Thyroid gland (tissue), 4 donors: ENCODE measurements at regions not wholly inside any gene's neighbourhood (a gene's known extent, or its start where the extent isn't known, plus 50 kb on each side); places are given as distances from the start of the nearest gene placed in this dataset.

ENCODE experiments used
- DNase-seq, 2 donors: peaks; one replicate each; pipeline ENCODE4 v3.0.0-alpha.2; 2019
- H3K27ac ChIP-seq, 3 donors: fragments of 200-600 bp; sonication (generic); 1 replicate in 2 of 3; 2 replicates in 1 of 3; pipeline ENCODE4 v1.5.1; 2016 to 2019; ENCODE audit warnings: mild to moderate bottlenecking in 1 of 3, moderate library complexity in 1 of 3
- H3K27me3 ChIP-seq: fragments of 200-600 bp; sonication (generic); one replicate; pipeline ENCODE4 v1.5.1; 2019
- H3K36me3 ChIP-seq, 2 donors: fragments of 200-600 bp; sonication (generic); one replicate each; pipeline ENCODE4 v1.5.1; 2016 to 2019
- H3K4me1 ChIP-seq, 2 donors: fragments of 200-600 bp; sonication (generic); one replicate each; pipeline ENCODE4 v1.5.1; 2017 to 2019
- H3K4me3 ChIP-seq, 3 donors: fragments of 200-600 bp; sonication (generic); replicated peaks in 1 of 3; 1 replicate in 2 of 3; 2 replicates in 1 of 3; pipeline ENCODE4 v1.5.1; 2016; ENCODE audit warnings: mild to moderate bottlenecking in 1 of 3
- H3K9me3 ChIP-seq: fragments of 200-600 bp; sonication (generic); one replicate; pipeline ENCODE4 v1.5.1; 2017
- POLR2A ChIP-seq, 2 donors: fragments of 450-650 bp; IDR thresholded peaks; one replicate each; pipeline ENCODE4 v1.6.1; 2017; ENCODE audit warnings: antibody characterized with exemption in 2 of 2, mild to moderate bottlenecking in 2 of 2, moderate library complexity in 1 of 2
- WGBS, 2 donors: methylation state at CpG; one replicate each; pipeline ENCODE4 v1.1.5; 2017; 5-methylcytosine and 5-hydroxymethylcytosine counted together
- intact Hi-C: fragments of 100-400 bp; cut with DNase I; formaldehyde crosslinking; loops from one replicate; pipeline ENCODE4 v1.15.1; 2023
- TF ChIP-seq, protein P1 (sequence below), 6 experiments: fragments of 200-600 bp in 3 of 6; fragments of 450-650 bp in 3 of 6; sonication (generic) in 3 of 6; IDR thresholded peaks; one replicate each; pipeline ENCODE4 v1.5.1; 2016 to 2019; ENCODE audit warnings: antibody characterized with exemption in 6 of 6, mild to moderate bottlenecking in 2 of 6, inconsistent platforms in 1 of 6, moderate library complexity in 1 of 6

DNA sequence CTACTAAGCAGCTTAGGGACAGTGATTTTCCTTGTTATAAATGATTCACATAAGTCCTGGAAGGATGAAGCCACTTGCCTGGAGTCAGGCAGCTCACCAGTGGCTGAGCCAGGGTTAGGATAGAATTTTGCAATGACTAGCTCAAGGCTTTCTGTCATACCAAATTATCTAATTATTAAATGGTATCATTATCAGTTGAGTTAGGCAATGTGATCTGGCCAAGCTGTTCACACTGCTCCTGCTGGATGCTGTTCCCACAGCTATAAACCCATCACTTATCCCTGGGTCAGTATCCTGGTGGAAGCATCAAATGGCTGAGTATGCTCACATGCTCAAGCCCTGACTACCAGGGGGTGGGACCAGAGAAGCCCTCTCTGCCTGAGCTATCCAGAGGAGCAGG, 235.2 kb downstream of the MTX2 start:
- DNase-seq: no peak
- Histone ChIP-seq H3K9me3 (no peaks in the 10 kb centered on the region), H3K27ac (no peak overlapping the region), H3K36me3 (no peaks in the 10 kb centered on the region), H3K4me3 (no peak overlapping the region), H3K27me3 (no peaks in the 10 kb centered on the region), H3K4me1 (no peaks in the 10 kb centered on the region)
- TF ChIP-seq, protein P1, sequence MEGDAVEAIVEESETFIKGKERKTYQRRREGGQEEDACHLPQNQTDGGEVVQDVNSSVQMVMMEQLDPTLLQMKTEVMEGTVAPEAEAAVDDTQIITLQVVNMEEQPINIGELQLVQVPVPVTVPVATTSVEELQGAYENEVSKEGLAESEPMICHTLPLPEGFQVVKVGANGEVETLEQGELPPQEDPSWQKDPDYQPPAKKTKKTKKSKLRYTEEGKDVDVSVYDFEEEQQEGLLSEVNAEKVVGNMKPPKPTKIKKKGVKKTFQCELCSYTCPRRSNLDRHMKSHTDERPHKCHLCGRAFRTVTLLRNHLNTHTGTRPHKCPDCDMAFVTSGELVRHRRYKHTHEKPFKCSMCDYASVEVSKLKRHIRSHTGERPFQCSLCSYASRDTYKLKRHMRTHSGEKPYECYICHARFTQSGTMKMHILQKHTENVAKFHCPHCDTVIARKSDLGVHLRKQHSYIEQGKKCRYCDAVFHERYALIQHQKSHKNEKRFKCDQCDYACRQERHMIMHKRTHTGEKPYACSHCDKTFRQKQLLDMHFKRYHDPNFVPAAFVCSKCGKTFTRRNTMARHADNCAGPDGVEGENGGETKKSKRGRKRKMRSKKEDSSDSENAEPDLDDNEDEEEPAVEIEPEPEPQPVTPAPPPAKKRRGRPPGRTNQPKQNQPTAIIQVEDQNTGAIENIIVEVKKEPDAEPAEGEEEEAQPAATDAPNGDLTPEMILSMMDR (IDR thresholded peaks at IDR 0.05): no peak
- TF ChIP-seq POLR2A (IDR thresholded peaks at IDR 0.05): no peak
- intact Hi-C loops: no loop called here

DNA sequence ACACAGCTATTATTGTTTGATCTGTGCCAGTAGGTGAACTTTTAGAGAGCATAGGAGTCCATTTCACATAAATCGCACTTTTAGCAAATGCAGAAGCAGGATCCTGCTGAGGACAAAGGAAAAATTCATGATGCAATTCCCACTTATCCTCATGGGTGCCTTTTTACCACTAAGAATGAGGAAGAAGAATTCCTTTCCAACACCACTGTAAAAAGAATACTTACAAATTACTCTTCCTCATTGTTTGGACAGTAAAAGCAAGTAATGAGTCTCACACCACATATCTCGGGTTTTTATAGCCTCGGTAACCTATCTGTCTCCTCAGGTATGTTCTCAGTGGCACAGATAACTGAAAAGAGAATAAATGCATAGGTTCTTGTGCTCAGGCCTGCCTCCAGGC, 238.5 kb downstream of the MTX2 start:
- DNase-seq: no peak
- H3K9me3 ChIP-seq: no peaks in the 10 kb centered on the region
- H3K27ac ChIP-seq: no peak overlapping the region
- no peak overlapping the region for H3K4me3 ChIP-seq
- no peaks in the 10 kb centered on the region for H3K4me1 ChIP-seq
- TF ChIP-seq, protein P1 (IDR thresholded peaks at IDR 0.05): no peak
- no peak for TF ChIP-seq POLR2A (IDR thresholded peaks at IDR 0.05)
- intact Hi-C loops: no loop called here
- 79 to 84% methylated on average over 3 of the region's 3 CpGs for WGBS, 2 donors
- H3K36me3 ChIP-seq: no peaks in the 10 kb centered on the region
- no peaks in the 10 kb centered on the region for H3K27me3 ChIP-seq

DNA sequence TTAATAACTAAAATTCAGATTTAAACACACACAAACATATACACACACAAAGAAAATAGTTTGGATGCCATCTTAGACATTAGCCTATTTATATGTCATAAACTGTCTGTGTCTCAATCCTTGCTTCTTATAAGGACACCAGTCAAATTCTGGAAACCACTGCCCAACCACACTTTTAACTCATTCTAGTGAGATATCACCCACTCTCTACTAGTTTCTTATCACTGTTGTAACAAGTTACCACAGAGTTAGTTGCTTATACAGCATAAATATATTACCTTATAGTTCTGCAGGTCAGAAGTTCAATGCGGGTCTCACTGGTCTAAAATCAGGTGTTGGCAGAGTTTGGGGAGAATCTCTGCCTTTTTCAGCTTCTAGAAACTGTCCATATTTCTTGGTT, 239.1 kb downstream of the MTX2 start:
- Histone ChIP-seq H3K36me3 (no peaks in the 10 kb centered on the region), H3K9me3 (no peaks in the 10 kb centered on the region), H3K27me3 (no peaks in the 10 kb centered on the region), H3K27ac (no peak overlapping the region), H3K4me3 (no peak overlapping the region), H3K4me1 (no peaks in the 10 kb centered on the region)
- TF ChIP-seq, protein P1 (IDR thresholded peaks at IDR 0.05): no peak
- TF ChIP-seq POLR2A (IDR thresholded peaks at IDR 0.05): no peak
- no peak for DNase-seq
- WGBS, 2 donors: 86 to 98% methylated on average over 1 of the region's 1 CpG
- intact Hi-C loops: no loop called here

DNA sequence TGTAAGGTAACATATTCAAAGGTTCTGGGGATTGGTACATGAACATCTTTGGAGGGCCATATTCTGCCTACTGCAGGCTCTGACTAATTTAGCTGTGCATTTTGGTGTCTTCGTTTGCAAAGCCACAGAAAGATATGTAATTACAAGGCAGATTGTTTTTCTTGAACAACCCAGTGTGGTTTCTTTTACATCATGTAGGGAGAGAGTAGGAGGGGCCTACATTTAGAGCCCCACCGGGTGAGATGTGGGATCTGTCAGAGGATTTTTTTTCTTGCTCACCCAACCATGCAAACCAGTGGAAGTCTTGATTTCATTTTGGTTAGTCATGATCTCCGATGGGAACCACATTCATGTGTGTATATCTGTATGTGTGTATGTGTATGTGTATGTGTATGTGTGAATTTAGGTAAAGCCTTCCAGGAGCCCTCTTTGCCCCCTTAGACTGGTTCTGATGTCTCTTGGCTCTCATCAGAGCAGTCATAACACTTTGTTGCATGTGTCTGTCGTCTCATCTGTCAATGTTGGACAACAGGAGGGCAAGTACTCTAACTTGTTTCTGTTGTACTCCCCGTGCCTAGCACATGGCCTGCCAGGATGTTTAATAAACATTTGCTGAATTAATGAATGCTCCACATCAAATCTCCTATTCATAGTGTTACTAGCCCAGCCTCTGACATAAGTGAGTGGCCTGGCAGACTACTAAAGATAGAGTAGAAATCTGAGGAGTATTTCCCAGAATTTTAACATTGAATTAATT, 239.9 kb downstream of the MTX2 start:
- intact Hi-C loops: no loop called here
- no peaks in the 10 kb centered on the region for H3K36me3 ChIP-seq
- WGBS, 2 donors: 75 to 79% methylated on average over 5 of the region's 5 CpGs
- no peak for DNase-seq
- no peak overlapping the region for H3K27ac ChIP-seq
- no peaks in the 10 kb centered on the region for H3K9me3 ChIP-seq
- H3K4me1 ChIP-seq: no peaks in the 10 kb centered on the region
- H3K4me3 ChIP-seq: no peak overlapping the region
- H3K27me3 ChIP-seq: no peaks in the 10 kb centered on the region
- TF ChIP-seq, protein P1 (IDR thresholded peaks at IDR 0.05): no peak
- no peak for TF ChIP-seq POLR2A (IDR thresholded peaks at IDR 0.05)

DNA sequence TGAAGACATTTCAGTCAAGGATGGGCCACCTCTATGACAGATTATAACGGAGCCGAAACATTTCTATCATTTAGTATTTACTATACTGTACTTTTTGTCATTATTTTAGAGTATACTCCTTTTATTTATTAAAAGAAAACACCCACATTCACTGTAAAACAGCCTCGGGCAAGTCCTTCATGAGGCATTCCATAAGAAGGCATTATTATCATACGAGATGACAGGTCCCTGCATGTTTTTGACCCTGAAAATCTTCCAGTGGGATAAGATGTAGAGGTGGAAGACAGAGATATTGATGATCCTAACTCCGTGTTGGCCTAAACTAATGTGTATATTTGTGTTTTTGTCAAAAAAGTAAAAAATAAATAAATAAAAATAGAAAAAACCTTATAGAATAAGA, 245.0 kb downstream of the MTX2 start:
- no peaks in the 10 kb centered on the region for H3K4me1 ChIP-seq
- no peak overlapping the region for H3K27ac ChIP-seq
- no peaks in the 10 kb centered on the region for H3K9me3 ChIP-seq
- no peak overlapping the region for H3K4me3 ChIP-seq
- TF ChIP-seq POLR2A (IDR thresholded peaks at IDR 0.05): no peak
- TF ChIP-seq, protein P1 (IDR thresholded peaks at IDR 0.05): no peak
- no peak for DNase-seq
- 67 to 79% methylated on average over 5 of the region's 5 CpGs for WGBS, 2 donors
- no peaks in the 10 kb centered on the region for H3K36me3 ChIP-seq
- intact Hi-C loops: no loop called here
- H3K27me3 ChIP-seq: no peaks in the 10 kb centered on the region
